MM.1S (cell line): ENCODE measurements at regions not wholly inside any gene's neighbourhood (a gene's known extent, or its start where the extent isn't known, plus 50 kb on each side); places are given as distances from the start of the nearest gene placed in this dataset.

Source experiments
- DNase-seq: peaks from one replicate; pipeline ENCODE4 v3.0.0-alpha.2; 2015
- H2AFZ ChIP-seq: fragments of 300-600 bp; sonication (generic); 2 replicates; pipeline ENCODE4 v1.6.0; 2016; ENCODE audit warnings: antibody characterized with exemption, low read length
- H3F3A ChIP-seq: fragments of 300-600 bp; sonication (generic); 2 replicates; pipeline ENCODE4 v1.6.1; 2016; ENCODE audit warnings: mild to moderate bottlenecking, antibody characterized with exemption, low read length, moderate library complexity, mixed read lengths; ENCODE audit not compliant: insufficient read depth
- H3K27ac ChIP-seq: fragments of 300-600 bp; sonication (generic); 2 replicates; pipeline ENCODE4 v1.5.1; 2016; ENCODE audit warnings: mild to moderate bottlenecking, low read length
- H3K27me3 ChIP-seq: fragments of 300-600 bp; sonication (generic); replicated peaks from 2 replicates; pipeline ENCODE4 v1.6.0; 2016; ENCODE audit warnings: low read length; ENCODE audit not compliant: insufficient read depth
- H3K36me3 ChIP-seq: fragments of 300-600 bp; sonication (generic); replicated peaks from 2 replicates; pipeline ENCODE4 v1.6.1; 2016; ENCODE audit warnings: mild to moderate bottlenecking, low read length, mixed read lengths; ENCODE audit not compliant: insufficient read depth
- H3K4me1 ChIP-seq: fragments of 300-600 bp; sonication (generic); 2 replicates; pipeline ENCODE4 v1.6.1; 2016; ENCODE audit warnings: low read length, mixed read lengths
- H3K4me2 ChIP-seq: fragments of 300-600 bp; sonication (generic); 2 replicates; pipeline ENCODE4 v1.6.0; 2016; ENCODE audit warnings: low read depth, low read length
- H3K4me3 ChIP-seq: fragments of 300-600 bp; sonication (generic); 2 replicates; pipeline ENCODE4 v1.5.1; 2016; ENCODE audit warnings: low read length, mixed read lengths
- H3K79me2 ChIP-seq: fragments of 300-600 bp; sonication (generic); 2 replicates; pipeline ENCODE4 v1.6.1; 2016; ENCODE audit warnings: mixed run types, low read length, mixed read lengths
- H3K9ac ChIP-seq: fragments of 300-600 bp; sonication (generic); 2 replicates; pipeline ENCODE4 v1.6.1; 2016; ENCODE audit warnings: low read length, mixed read lengths
- H3K9me2 ChIP-seq: fragments of 300-600 bp; sonication (generic); replicated peaks from 2 replicates; pipeline ENCODE4 v1.6.1; 2016; ENCODE audit warnings: mild to moderate bottlenecking, low read length, mixed read lengths; ENCODE audit not compliant: insufficient read depth
- H3K9me3 ChIP-seq: fragments of 300-600 bp; sonication (generic); replicated peaks from 2 replicates; pipeline ENCODE4 v1.6.1; 2016; ENCODE audit warnings: mild to moderate bottlenecking, low read length, mixed read lengths; ENCODE audit not compliant: insufficient read depth
- H4K20me1 ChIP-seq: fragments of 300-600 bp; sonication (generic); 2 replicates; pipeline ENCODE4 v1.6.1; 2016; ENCODE audit warnings: mild to moderate bottlenecking, low read length, moderate library complexity, mixed read lengths; ENCODE audit not compliant: insufficient read depth
- EZH2 ChIP-seq: fragments of 300-600 bp; sonication (generic); optimal IDR thresholded peaks from 2 replicates; pipeline ENCODE3; 2017; ENCODE audit warnings: low read depth, mild to moderate bottlenecking, antibody characterized with exemption, low read length, mixed read lengths
- EZH2phosphoT487 ChIP-seq: fragments of 300-600 bp; sonication (generic); IDR thresholded peaks from 2 replicates; pipeline ENCODE4 v1.6.1; 2018; ENCODE audit warnings: antibody characterized with exemption, low read length
- TF ChIP-seq, protein P1 (sequence below): fragments of 300-600 bp; sonication (generic); IDR thresholded peaks from 2 replicates; pipeline ENCODE4 v1.5.1; 2016; ENCODE audit warnings: antibody characterized with exemption, low read length, mixed read lengths

- Histone ChIP-seq H3K9ac (no peak overlapping the region), H3K9me3 (no peaks in the 10 kb centered on the region), H3K9me2 (no peaks in the 10 kb centered on the region), H3K27ac (no peak overlapping the region), H3K27me3 (no peaks in the 10 kb centered on the region; the same call in 1 of the 2 replicates), H3K4me1 (no peaks in the 10 kb centered on the region), H3K79me2 (no peaks in the 10 kb centered on the region), H2AFZ (no peak overlapping the region), H3F3A (no peaks in the 10 kb centered on the region), H4K20me1 (no peaks in the 10 kb centered on the region), H3K4me3 (no peak overlapping the region), H3K36me3 (no peaks in the 10 kb centered on the region), H3K4me2 (no peak overlapping the region)
- no peak for TF ChIP-seq EZH2
- TF ChIP-seq, protein P1, sequence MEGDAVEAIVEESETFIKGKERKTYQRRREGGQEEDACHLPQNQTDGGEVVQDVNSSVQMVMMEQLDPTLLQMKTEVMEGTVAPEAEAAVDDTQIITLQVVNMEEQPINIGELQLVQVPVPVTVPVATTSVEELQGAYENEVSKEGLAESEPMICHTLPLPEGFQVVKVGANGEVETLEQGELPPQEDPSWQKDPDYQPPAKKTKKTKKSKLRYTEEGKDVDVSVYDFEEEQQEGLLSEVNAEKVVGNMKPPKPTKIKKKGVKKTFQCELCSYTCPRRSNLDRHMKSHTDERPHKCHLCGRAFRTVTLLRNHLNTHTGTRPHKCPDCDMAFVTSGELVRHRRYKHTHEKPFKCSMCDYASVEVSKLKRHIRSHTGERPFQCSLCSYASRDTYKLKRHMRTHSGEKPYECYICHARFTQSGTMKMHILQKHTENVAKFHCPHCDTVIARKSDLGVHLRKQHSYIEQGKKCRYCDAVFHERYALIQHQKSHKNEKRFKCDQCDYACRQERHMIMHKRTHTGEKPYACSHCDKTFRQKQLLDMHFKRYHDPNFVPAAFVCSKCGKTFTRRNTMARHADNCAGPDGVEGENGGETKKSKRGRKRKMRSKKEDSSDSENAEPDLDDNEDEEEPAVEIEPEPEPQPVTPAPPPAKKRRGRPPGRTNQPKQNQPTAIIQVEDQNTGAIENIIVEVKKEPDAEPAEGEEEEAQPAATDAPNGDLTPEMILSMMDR, result no peak
- TF ChIP-seq EZH2phosphoT487, result no peak
- no peak for DNase-seq
Observed at GRCh38 chr11:120052196-120052775, 85.6 kb downstream of the TRIM29 start.

DNA sequence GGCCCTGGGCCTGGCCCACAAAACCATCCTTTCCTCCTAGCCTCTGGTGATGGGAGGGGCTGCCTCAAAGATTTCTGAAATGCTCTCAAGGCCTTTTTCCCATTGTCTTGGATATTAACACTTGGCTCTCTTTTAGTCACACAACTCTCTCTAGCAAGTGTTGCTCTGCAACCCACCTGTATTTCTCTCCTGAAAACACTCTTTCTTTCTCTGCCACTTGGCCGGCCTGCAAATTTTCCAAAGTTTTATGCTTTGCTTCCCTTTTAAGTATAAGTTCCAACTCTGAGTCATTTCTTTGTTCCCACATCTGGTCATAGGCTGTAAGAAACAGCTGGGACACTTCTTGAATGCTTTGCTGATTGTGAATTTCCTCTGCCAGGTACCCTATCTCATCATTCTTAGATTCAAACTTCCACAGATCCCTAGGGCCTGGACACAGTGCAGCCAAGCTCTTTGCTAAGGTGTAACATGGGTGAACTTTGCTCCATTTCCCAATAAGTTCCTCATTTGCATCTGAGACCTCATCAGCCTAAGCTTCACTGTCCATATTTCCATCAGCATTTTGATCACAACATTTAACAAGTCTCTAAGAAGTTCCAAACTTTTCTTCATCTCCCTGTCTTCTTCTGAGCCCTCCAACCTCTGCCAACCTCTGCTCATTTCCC is 93.8 kb downstream of the TRIM29 start:
- Histone ChIP-seq H3K4me1 (no peaks in the 10 kb centered on the region), H3K4me2 (no peak overlapping the region), H4K20me1 (no peaks in the 10 kb centered on the region), H3K9me3 (no peaks in the 10 kb centered on the region), H3F3A (no peaks in the 10 kb centered on the region), H3K9ac (no peak overlapping the region), H3K36me3 (no peaks in the 10 kb centered on the region), H3K9me2 (no peaks in the 10 kb centered on the region), H2AFZ (no peak overlapping the region), H3K27ac (no peak overlapping the region), H3K27me3 (no peaks in the 10 kb centered on the region), H3K79me2 (no peaks in the 10 kb centered on the region), H3K4me3 (no peak overlapping the region)
- TF ChIP-seq EZH2phosphoT487 (no peak), EZH2 (no peak)
- TF ChIP-seq, protein P1, result no peak
- no peak for DNase-seq

DNA sequence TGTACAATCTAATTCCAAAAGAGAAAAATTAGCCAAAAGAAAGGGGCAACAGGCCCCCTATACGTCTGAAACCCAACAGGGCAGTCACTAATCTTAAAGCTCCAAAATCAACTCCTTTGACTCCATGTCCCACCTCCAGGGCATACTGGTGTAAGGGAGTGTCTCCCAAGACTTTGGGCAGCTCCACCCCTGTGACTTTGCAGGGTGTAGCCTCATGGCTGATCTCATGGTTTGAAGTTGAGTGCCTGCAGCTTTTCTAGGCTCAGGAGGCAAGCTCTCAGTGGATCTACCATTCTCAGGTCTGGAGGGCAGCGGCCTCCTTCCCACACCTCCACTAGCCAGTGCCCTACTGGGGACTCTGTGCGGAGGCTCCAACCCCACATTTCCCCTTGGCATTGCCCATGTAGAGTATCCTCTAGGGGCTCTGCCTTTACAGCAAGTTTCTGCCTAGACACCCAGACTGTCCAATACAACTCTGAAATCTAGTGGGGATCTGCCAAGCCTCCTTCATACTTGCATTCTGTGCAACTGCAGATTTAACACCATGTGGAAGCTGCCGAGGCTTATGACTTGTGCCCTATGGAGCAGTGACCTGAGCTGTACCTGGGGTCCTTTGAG is 94.5 kb downstream of the TRIM29 start:
- Histone ChIP-seq H3K9me3 (no peaks in the 10 kb centered on the region), H3K27ac (no peak overlapping the region), H3K36me3 (no peaks in the 10 kb centered on the region), H3K4me2 (no peak overlapping the region), H3K4me1 (no peaks in the 10 kb centered on the region), H2AFZ (no peak overlapping the region), H3K4me3 (no peak overlapping the region), H3K27me3 (no peaks in the 10 kb centered on the region), H3K9ac (no peak overlapping the region), H3F3A (no peaks in the 10 kb centered on the region), H3K9me2 (no peaks in the 10 kb centered on the region), H3K79me2 (no peaks in the 10 kb centered on the region), H4K20me1 (no peaks in the 10 kb centered on the region)
- no peak for TF ChIP-seq EZH2
- TF ChIP-seq, protein P1, result no peak
- TF ChIP-seq EZH2phosphoT487, result no peak
- no peak for DNase-seq
